Inflammatory macrophage treated with lipopolysaccharide for 4 hours (primary cell): ENCODE measurements at regions not wholly inside any gene's neighbourhood (a gene's known extent, or its start where the extent isn't known, plus 50 kb on each side); places are given as distances from the start of the nearest gene placed in this dataset.
"Not testable (repeated sequence)": the region's sequence is repeated elsewhere in the genome, so short reads cannot be mapped to it uniquely, and the experiment has no call there.

Source experiments
- DNase-seq: peaks from one replicate; pipeline ENCODE4 v3.0.0-alpha.2; 2020

DNA sequence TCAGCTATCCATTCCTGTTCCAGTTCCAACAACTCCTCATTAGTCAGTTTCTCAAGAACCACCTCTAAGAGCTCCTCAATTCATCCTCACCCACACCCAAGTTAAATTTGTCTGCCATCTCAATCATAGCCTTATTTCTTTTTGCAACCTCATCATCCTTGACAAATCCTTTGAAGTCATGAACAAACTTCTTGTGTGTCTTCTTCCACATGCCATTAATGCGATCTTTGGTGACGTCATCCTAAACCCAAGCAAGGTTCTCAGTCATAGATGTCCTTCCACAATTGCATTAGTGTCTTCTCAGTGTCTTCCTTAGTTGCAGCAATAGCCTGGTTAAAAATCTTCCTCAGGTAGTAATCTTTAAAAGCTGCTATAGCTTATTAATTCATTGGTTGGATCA, 71.2 kb upstream of the FSIP2 start:
- DNase-seq: no peak

DNA sequence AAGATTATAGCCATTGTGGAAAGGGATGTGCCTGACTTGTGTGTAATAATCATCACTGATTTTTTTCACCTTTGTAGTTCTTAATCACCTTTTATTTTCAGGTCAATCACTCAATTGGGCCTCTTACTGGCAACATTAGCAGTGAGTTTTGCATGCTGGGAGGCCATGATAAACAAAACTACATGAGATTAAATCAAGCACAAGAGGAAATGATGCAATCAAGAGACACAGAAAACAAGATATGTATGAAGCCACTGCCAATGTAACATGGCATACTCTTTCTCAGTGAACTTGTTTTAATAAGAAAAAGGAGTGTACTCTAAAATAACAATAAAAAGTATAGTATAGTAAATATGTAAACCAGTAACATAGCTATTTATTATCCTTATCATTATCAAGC, 69.9 kb upstream of the FSIP2 start:
- DNase-seq: no peak

DNA sequence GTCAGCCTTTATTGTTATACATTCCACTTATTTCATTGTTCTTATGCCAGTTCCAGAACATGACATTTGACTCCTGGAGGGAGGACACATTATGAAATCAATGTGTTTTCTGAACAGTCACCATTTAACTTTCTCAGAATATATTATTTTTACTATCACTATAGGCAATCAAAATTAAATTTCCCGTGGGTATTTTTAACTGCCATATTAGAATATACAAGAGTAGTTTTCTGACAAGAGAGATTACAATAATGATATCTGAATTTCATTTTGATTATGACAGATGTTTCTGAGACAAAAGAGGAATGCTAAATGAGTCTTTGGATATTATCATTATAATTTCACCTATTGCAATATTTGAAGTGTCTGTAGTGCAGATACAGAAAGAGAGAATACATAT, 64.4 kb upstream of the FSIP2 start:
- DNase-seq: no peak

DNA sequence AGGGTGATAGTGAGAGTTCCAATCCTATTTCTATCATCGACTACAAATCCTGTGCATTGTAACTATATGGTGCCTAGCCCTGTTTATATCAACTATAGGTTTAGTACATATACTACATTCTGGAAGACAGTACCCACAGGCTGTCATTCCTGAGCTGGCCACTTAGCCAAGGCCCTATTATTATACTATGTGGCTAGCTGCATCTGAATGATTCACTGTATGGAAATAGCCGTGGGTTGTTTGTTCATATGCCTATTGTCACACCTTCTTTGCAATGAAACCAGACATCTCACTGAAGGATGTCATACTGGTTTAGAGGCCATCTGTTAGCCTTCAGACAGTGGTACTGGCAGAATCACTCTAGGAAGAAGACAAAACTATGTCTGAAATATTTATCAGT, 62.3 kb upstream of the FSIP2 start:
- DNase-seq: no peak

DNA sequence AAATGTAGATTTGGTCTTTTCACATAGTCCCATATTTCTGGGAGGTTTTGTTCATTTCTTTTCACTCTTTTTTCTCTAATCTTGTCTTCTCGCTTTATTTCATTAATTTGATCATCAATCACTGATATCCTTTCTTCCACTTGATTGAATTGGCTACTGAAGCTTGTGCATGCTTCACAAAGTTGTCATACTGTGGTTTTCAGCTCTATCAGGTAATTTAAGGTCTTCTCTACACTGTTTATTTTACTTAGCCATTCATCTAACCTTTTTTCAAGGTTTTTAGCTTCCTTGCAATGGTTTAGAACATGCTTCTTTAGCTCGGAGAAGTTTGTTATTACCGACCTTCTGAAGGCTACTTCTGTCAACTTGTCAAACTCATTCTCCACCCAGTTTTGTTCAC, 51.6 kb upstream of the FSIP2 start:
- DNase-seq: not testable (repeated sequence)

DNA sequence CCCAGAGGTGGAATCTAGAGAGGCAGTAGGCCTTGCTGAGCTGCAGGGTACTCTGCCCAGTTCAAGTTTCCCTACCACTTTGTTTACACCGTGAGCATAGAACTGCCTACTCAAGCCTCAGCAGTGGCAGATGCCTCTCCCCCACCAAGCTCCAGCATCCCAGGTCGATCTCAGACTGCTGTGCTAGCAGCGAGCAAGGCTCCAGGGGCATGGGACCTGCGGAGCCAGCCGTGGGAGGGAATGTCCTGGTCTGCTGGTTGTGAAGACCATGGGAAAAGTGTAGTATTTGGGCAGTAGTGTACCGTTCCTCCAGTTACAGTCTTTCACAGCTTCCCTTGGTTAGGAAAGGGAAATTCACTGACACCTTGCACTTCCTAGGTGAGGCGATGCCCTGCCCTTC, 50.6 kb upstream of the FSIP2 start:
- no peak for DNase-seq
